HG02763 (cell line): ENCODE measurements at regions not wholly inside any gene's neighbourhood (a gene's known extent, or its start where the extent isn't known, plus 50 kb on each side); places are given as distances from the start of the nearest gene placed in this dataset.

Source experiments
- ATAC-seq: cut with Tn5 transposase; IDR thresholded peaks from one replicate; pipeline ENCODE4 v1.9.1; 2021; ENCODE audit warnings: mild to moderate bottlenecking, moderate library complexity; ENCODE audit not compliant: unreplicated experiment

GRCh38 chr19:29321116-29321515 lies 108.2 kb upstream of the UQCRFS1 start:
- no peak for ATAC-seq

- no peak for ATAC-seq
Measured at GRCh38 chr19:29323021-29323430, 110.1 kb upstream of the UQCRFS1 start.

- no peak for ATAC-seq
Measured at GRCh38 chr19:29323440-29324290, 110.7 kb upstream of the UQCRFS1 start.

- no peak for ATAC-seq
Measured at GRCh38 chr19:29324291-29324680, 111.3 kb upstream of the UQCRFS1 start.

- ATAC-seq: no peak
Measured at GRCh38 chr19:29324717-29325116, 111.8 kb upstream of the UQCRFS1 start.

- ATAC-seq: no peak
Measured at GRCh38 chr19:29325241-29325975, 112.5 kb upstream of the UQCRFS1 start.

- ATAC-seq: no peak
Measured at GRCh38 chr19:29326351-29326750, 113.4 kb upstream of the UQCRFS1 start.

GRCh38 chr19:29326849-29327840 lies 114.2 kb upstream of the UQCRFS1 start:
- no peak for ATAC-seq

- no peak for ATAC-seq
Measured at GRCh38 chr19:29328586-29328985, 115.6 kb upstream of the UQCRFS1 start.

GRCh38 chr19:29329460-29330134 lies 116.6 kb upstream of the UQCRFS1 start:
- no peak for ATAC-seq

GRCh38 chr19:29336425-29336824 lies 123.5 kb upstream of the UQCRFS1 start:
- no peak for ATAC-seq

GRCh38 chr19:29337029-29337428 lies 124.1 kb upstream of the UQCRFS1 start:
- no peak for ATAC-seq

- no peak for ATAC-seq
Measured at GRCh38 chr19:29338480-29338879, 125.5 kb upstream of the UQCRFS1 start.

GRCh38 chr19:29342721-29343120 lies 129.8 kb upstream of the UQCRFS1 start:
- no peak for ATAC-seq

GRCh38 chr19:29364224-29364726 lies 151.3 kb upstream of the UQCRFS1 start:
- no peak for ATAC-seq

GRCh38 chr19:29364999-29365398 lies 152.0 kb upstream of the UQCRFS1 start:
- no peak for ATAC-seq

- ATAC-seq: no peak
Measured at GRCh38 chr19:29365836-29366417, 153.0 kb upstream of the UQCRFS1 start.

GRCh38 chr19:29366757-29367156 lies 153.8 kb upstream of the UQCRFS1 start:
- ATAC-seq: no peak

GRCh38 chr19:29367791-29368222 lies 154.9 kb upstream of the UQCRFS1 start:
- no peak for ATAC-seq

- ATAC-seq: no peak
Measured at GRCh38 chr19:29370276-29370675, 155.5 kb upstream of the VSTM2B start.
